Mesendoderm (in vitro differentiated cells): ENCODE measurements at regions not wholly inside any gene's neighbourhood (a gene's known extent, or its start where the extent isn't known, plus 50 kb on each side); places are given as distances from the start of the nearest gene placed in this dataset.

ENCODE experiments used
- DNase-seq: peaks from one replicate; pipeline ENCODE4 v3.0.0; 2013
- H2AK5ac ChIP-seq: 2 replicates; pipeline ENCODE4 v1.6.1; 2013; ENCODE audit warnings: low read length, inconsistent platforms
- H2BK120ac ChIP-seq: 2 replicates; pipeline ENCODE4 v1.6.1; 2013; ENCODE audit warnings: low read depth, mild to moderate bottlenecking, low read length, moderate library complexity, mixed read lengths
- H2BK15ac ChIP-seq: replicated peaks from 2 replicates; pipeline ENCODE4 v1.6.1; 2013; ENCODE audit warnings: low read depth, mild to moderate bottlenecking, moderate library complexity
- H2BK5ac ChIP-seq: 2 replicates; pipeline ENCODE4 v1.6.1; 2013; ENCODE audit warnings: low read length, inconsistent platforms
- H3K18ac ChIP-seq: 2 replicates; pipeline ENCODE4 v1.6.1; 2013; ENCODE audit warnings: mild to moderate bottlenecking, low read length, mixed read lengths
- H3K23ac ChIP-seq: one replicate; pipeline ENCODE4 v1.6.1; 2013; ENCODE audit warnings: low read length
- H3K27ac ChIP-seq: 2 replicates; pipeline ENCODE4 v1.5.1; 2013; ENCODE audit warnings: low read depth, mild to moderate bottlenecking, inconsistent platforms, low read length, moderate library complexity
- H3K27me3 ChIP-seq: 2 replicates; pipeline ENCODE4 v1.6.1; 2013; ENCODE audit warnings: low read length, control low read depth, mild to moderate bottlenecking, inconsistent platforms; ENCODE audit not compliant: insufficient read depth, poor library complexity
- H3K36me3 ChIP-seq: 2 replicates; pipeline ENCODE4 v1.6.1; 2013; ENCODE audit warnings: low read length, inconsistent platforms; ENCODE audit not compliant: control insufficient read depth, insufficient read depth
- H3K4ac ChIP-seq: one replicate; pipeline ENCODE4 v1.6.1; 2013; ENCODE audit warnings: low read depth, mild to moderate bottlenecking, low read length, moderate library complexity
- H3K4me1 ChIP-seq: 2 replicates; pipeline ENCODE4 v1.6.1; 2013; ENCODE audit warnings: low read depth, low read length, inconsistent platforms; ENCODE audit not compliant: control insufficient read depth
- H3K4me2 ChIP-seq: 2 replicates; pipeline ENCODE4 v1.6.1; 2013; ENCODE audit warnings: low read length
- H3K4me3 ChIP-seq: 2 replicates; pipeline ENCODE4 v1.5.1; 2013; ENCODE audit warnings: mild to moderate bottlenecking, low read length
- H3K56ac ChIP-seq: one replicate; pipeline ENCODE4 v1.6.1; 2013; ENCODE audit warnings: low read length
- H3K79me1 ChIP-seq: 2 replicates; pipeline ENCODE4 v1.6.1; 2013; ENCODE audit warnings: low read length, inconsistent platforms
- H3K79me2 ChIP-seq: 2 replicates; pipeline ENCODE4 v1.6.1; 2013; ENCODE audit warnings: mild to moderate bottlenecking, low read length; ENCODE audit not compliant: control insufficient read depth, insufficient read depth
- H3K9ac ChIP-seq: 2 replicates; pipeline ENCODE4 v1.6.1; 2013; ENCODE audit warnings: low read length, inconsistent platforms
- H4K5ac ChIP-seq: one replicate; pipeline ENCODE4 v1.6.1; 2013; ENCODE audit warnings: low read length
- H4K8ac ChIP-seq: one replicate; pipeline ENCODE4 v1.6.1; 2013; ENCODE audit warnings: low read depth, mild to moderate bottlenecking, control low read depth, low read length, moderate library complexity
- WGBS: extraction: QIAGEN DNeasy Blood & Tissue Kit; methylation state at CpG from one replicate; pipeline ENCODE4 v1.1.7; 2013; ENCODE audit warnings: low lambda C conversion rate, missing lambda C conversion rate; ENCODE audit not compliant: insufficient coverage; ENCODE audit errors: extremely low coverage; 5-methylcytosine and 5-hydroxymethylcytosine counted together

GRCh38 chr3:61334783-61335182 is 83.5 kb upstream of the FHIT start:
- Histone ChIP-seq H3K27ac (no peak overlapping the region), H2BK15ac (no peak overlapping the region), H3K18ac (peak overlapping the region; percentile 51), H3K23ac (no peak overlapping the region), H3K4me2 (no peak overlapping the region), H4K8ac (no peak overlapping the region), H4K5ac (no peak overlapping the region), H3K4me1 (peaks cover 7% of the 10 kb centered on the region), H3K27me3 (no peaks in the 10 kb centered on the region), H3K79me1 (no peaks in the 10 kb centered on the region), H3K56ac (no peak overlapping the region), H2BK120ac (no peak overlapping the region), H3K4ac (no peak overlapping the region), H3K4me3 (no peak overlapping the region), H3K9ac (no peak overlapping the region), H2BK5ac (no peak overlapping the region), H3K79me2 (no peaks in the 10 kb centered on the region), H2AK5ac (no peak overlapping the region), H3K36me3 (no peaks in the 10 kb centered on the region)
- peak; percentile 95 for DNase-seq
- WGBS = no CpG with 5 or more reads among the region's 2 CpGs

GRCh38 chr3:61340931-61341461 is 89.7 kb upstream of the FHIT start:
- Histone ChIP-seq H3K4me3 (no peak overlapping the region), H2BK15ac (no peak overlapping the region), H3K56ac (no peak overlapping the region), H3K79me2 (no peaks in the 10 kb centered on the region), H3K4me1 (no peaks in the 10 kb centered on the region), H3K36me3 (no peaks in the 10 kb centered on the region), H2BK120ac (no peak overlapping the region), H3K23ac (no peak overlapping the region), H3K27me3 (no peaks in the 10 kb centered on the region), H3K9ac (no peak overlapping the region), H4K5ac (no peak overlapping the region), H3K79me1 (no peaks in the 10 kb centered on the region), H2AK5ac (no peak overlapping the region), H3K4me2 (no peak overlapping the region), H2BK5ac (no peak overlapping the region), H3K27ac (no peak overlapping the region), H4K8ac (no peak overlapping the region), H3K18ac (no peak overlapping the region), H3K4ac (no peak overlapping the region)
- DNase-seq = no peak
- no CpG with 5 or more reads among the region's 7 CpGs for WGBS

- Histone ChIP-seq H3K79me2 (no peaks in the 10 kb centered on the region), H4K5ac (no peak overlapping the region), H3K36me3 (no peaks in the 10 kb centered on the region), H3K23ac (no peak overlapping the region), H3K79me1 (no peaks in the 10 kb centered on the region), H3K9ac (no peak overlapping the region), H2BK15ac (no peak overlapping the region), H4K8ac (no peak overlapping the region), H2BK120ac (no peak overlapping the region), H3K4me2 (no peak overlapping the region), H3K27me3 (no peaks in the 10 kb centered on the region), H2AK5ac (no peak overlapping the region), H3K56ac (no peak overlapping the region), H2BK5ac (no peak overlapping the region), H3K18ac (no peak overlapping the region), H3K27ac (no peak overlapping the region), H3K4ac (no peak overlapping the region), H3K4me3 (no peak overlapping the region), H3K4me1 (no peaks in the 10 kb centered on the region)
- no peak for DNase-seq
Measured at GRCh38 chr3:61343543-61343942, 92.3 kb upstream of the FHIT start.

- no peaks in the 10 kb centered on the region for H3K79me2 ChIP-seq
- no peak overlapping the region for H3K9ac ChIP-seq
- H2BK15ac ChIP-seq = no peak overlapping the region
- no peak overlapping the region for H3K18ac ChIP-seq
- no peak overlapping the region for H4K5ac ChIP-seq
- H3K27me3 ChIP-seq = no peaks in the 10 kb centered on the region
- no peak overlapping the region for H3K56ac ChIP-seq
- H3K27ac ChIP-seq = no peak overlapping the region
- no peaks in the 10 kb centered on the region for H3K79me1 ChIP-seq
- H2AK5ac ChIP-seq = no peak overlapping the region
- H3K23ac ChIP-seq = no peak overlapping the region
- H4K8ac ChIP-seq = no peak overlapping the region
- H3K4me3 ChIP-seq = no peak overlapping the region
- no CpG with 5 or more reads among the region's 2 CpGs for WGBS
- H3K4me1 ChIP-seq = no peaks in the 10 kb centered on the region
- H3K36me3 ChIP-seq = no peaks in the 10 kb centered on the region
- H3K4ac ChIP-seq = no peak overlapping the region
- no peak overlapping the region for H3K4me2 ChIP-seq
- H2BK5ac ChIP-seq = no peak overlapping the region
- H2BK120ac ChIP-seq = no peak overlapping the region
- DNase-seq = peak; percentile 11
Measured at GRCh38 chr3:61345020-61345419, 93.8 kb upstream of the FHIT start.

DNA sequence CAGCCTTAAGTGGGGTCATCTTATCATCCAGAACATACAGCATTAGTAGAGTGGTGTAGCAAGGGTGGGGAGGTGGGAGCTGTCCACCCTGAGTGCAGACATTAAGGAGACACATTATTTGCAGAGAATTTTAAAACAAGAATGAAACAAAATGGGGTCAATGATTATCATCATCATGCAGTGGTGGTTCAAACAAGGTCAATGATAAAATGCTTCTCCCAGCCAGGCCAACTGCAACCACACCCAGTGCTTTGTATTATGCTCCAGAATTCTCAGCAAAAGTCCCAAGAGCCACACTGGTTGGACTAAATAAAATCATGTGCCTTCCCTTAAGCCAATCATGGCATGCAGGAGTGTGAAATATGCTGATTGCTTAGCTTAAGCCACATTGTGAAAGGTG is 96.7 kb upstream of the FHIT start:
- Histone ChIP-seq H2BK15ac (no peak overlapping the region), H3K56ac (no peak overlapping the region), H3K27me3 (no peaks in the 10 kb centered on the region), H2BK5ac (no peak overlapping the region), H3K4me2 (no peak overlapping the region), H3K4me3 (no peak overlapping the region), H3K4me1 (no peaks in the 10 kb centered on the region), H3K36me3 (no peaks in the 10 kb centered on the region), H4K8ac (no peak overlapping the region), H3K79me1 (no peaks in the 10 kb centered on the region), H2AK5ac (no peak overlapping the region), H2BK120ac (no peak overlapping the region), H3K79me2 (no peaks in the 10 kb centered on the region), H4K5ac (no peak overlapping the region), H3K23ac (no peak overlapping the region), H3K27ac (no peak overlapping the region), H3K9ac (no peak overlapping the region), H3K4ac (no peak overlapping the region), H3K18ac (no peak overlapping the region)
- peak; percentile 28 for DNase-seq

DNA sequence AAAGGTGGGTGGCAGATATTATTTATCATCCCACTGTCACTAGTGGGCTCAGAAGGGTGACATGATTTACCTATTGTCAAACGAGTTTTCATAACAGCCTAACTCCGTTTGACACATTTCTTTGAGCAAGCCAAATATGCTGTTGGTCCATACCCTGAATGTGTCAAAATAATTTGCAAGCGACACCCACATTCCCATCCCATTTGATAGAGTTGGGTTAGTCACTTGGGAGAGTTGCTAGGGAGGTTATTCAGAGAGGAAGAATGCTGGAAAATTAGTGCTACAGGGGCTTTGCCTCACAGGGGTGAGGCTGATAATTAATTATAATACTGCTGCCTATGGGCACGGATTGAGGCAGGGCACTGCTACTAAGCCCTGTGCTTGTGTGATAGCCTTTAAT is 98.5 kb upstream of the FHIT start:
- H3K4me3 ChIP-seq = no peak overlapping the region
- H2BK5ac ChIP-seq = no peak overlapping the region
- H3K18ac ChIP-seq = no peak overlapping the region
- no peak overlapping the region for H3K4me2 ChIP-seq
- no peak overlapping the region for H2BK120ac ChIP-seq
- no peaks in the 10 kb centered on the region for H3K27me3 ChIP-seq
- H3K79me1 ChIP-seq = no peaks in the 10 kb centered on the region
- no peak overlapping the region for H3K9ac ChIP-seq
- H3K4me1 ChIP-seq = no peaks in the 10 kb centered on the region
- no peak for DNase-seq
- no peak overlapping the region for H3K4ac ChIP-seq
- H3K36me3 ChIP-seq = no peaks in the 10 kb centered on the region
- no peak overlapping the region for H3K56ac ChIP-seq
- WGBS = no CpG with 5 or more reads among the region's 4 CpGs
- no peak overlapping the region for H2BK15ac ChIP-seq
- no peak overlapping the region for H4K5ac ChIP-seq
- H3K23ac ChIP-seq = no peak overlapping the region
- H2AK5ac ChIP-seq = no peak overlapping the region
- H3K27ac ChIP-seq = no peak overlapping the region
- H3K79me2 ChIP-seq = no peaks in the 10 kb centered on the region
- H4K8ac ChIP-seq = no peak overlapping the region
